GM18907 (cell line): ENCODE measurements at regions not wholly inside any gene's neighbourhood (a gene's known extent, or its start where the extent isn't known, plus 50 kb on each side); places are given as distances from the start of the nearest gene placed in this dataset.

ENCODE experiments used
- ATAC-seq: cut with Tn5 transposase; IDR thresholded peaks from one replicate; pipeline ENCODE4 v1.9.1; 2021; ENCODE audit warnings: mild to moderate bottlenecking, moderate library complexity; ENCODE audit not compliant: unreplicated experiment

DNA sequence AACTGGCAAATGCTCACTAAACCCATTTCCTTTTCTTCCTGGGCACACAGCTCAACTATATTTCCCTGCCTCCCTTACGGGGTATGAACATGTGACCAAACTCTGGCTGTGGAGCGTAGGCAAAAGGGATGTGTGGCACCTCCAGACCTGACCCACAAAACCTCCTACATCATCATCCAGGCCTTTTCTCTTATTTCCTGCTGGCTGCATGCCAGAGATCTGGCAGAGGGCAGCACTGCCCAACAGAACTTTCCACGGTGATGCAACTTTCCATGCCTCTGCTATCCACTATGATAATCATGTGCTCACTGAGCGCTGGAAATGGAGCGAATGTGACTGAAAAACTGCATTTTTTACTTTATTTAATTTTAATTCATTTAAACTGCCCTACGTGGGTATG is 99.6 kb upstream of the CACNA1E start:
- no peak for ATAC-seq

DNA sequence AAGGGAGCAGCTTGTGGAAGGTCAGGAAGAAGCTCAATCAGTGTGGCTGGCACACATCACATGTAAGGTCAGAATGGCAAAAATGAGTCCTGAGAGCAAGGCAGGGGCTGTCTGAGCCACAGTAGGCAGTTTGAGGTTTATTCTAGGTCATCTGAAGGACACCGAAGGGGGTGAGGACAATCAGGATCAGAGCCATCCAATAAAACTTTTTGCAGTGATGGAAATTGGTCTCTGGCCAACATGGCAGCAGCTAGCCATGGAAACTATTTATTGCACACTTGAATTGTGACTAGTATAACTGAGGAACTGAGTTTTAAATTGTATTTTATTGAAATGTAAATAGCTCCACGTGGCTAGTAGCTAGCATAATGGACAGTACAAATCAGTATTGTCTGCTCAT is 97.0 kb upstream of the CACNA1E start:
- ATAC-seq: no peak

DNA sequence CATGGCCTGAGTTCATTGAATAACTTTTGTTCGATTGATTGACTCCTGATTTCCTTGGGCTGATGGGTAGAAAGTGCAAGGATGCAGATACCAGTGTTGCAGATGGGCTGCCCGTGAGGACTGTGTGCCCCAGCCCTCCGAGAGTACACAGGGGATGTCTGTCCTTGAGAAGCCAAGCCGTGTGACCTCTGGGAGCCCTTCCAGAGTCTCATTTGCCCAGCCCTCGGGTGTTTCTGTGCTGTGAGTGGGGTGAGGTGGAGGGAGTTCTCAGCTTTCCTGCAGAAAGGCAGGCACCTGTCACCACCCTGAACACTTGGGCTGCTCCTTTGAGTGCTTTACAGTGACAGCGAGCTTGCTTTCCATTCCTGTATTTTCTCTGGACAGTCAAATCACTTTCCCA is 96.4 kb upstream of the CACNA1E start:
- ATAC-seq: no peak

DNA sequence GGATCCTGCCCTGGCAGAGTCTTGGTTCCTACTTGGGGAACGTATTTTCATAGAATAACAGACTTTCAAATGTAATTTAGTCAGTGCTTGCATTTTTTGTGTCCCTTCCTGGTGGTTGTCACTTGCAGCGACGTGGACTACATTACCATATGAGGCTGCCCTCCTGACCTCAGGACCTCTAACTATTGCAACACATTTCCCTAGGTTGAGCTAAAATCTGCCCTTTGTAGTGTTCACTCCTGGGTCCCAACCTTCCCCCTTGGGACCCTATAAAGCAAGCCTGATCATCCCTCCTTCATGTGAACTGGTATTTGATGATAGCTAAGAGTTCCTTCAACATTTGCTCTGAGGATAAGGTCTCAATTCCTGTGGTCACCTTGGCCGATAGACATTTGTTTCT is 95.6 kb upstream of the CACNA1E start:
- ATAC-seq: no peak

DNA sequence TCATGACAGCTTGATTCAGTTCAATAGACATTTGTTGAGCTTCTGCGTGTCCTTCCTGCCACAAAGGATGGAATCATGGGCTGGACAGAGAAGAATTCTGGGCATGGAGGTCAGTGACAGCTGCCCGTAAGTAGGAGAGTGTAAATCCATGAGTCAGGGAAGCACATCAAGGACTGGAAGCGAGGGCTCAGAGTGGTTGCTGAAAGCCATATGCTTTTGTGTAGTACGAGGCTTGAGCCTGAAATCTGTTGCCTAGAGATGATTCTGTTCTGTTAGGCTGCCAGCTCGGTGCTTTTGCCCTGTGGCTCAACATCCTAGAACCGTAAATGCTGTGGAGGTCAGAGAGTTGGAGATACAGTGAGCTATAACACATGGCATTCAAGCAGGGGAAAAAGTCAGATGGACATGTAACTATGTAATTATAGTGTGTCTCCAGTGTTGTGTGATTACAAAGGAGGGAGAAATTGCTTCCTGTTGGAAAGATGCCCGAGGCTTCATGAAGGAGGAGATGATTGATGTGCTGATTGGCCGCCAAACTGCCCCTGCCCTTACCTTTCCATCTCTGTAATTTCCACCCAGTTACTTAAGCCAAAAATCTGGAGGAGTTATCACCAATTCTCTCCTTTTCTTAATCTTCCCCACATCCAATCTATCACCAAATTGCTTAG is 92.8 kb upstream of the CACNA1E start:
- no peak for ATAC-seq

DNA sequence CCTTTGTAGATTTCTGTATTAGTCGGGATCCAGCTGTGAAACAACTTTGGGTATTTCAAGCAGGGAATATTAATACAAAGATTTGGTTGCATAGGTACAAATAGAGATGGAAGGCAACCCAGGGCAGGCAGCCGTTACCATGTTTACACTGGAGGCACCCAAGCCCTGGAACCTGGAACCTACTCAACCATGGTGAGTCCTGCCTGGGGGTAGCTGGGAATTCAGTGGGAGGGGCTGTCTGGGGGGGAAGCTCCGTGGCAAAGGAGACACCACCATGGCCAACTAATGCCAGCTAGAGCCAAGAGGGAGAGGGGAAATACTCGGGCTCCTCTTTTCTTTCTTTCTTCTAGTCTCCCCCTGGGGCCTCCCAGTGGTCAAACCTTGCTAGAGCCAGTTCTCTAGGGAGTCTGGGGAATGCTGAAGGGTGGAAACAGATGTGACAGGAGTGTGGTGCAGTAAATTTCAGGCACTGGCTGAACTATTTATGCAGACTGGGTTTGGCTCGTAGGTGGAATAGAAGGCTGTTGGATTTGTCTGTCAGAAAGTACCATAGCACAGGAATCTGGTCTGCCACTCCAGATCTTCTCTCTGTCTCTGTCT is 91.9 kb upstream of the CACNA1E start:
- ATAC-seq: no peak

DNA sequence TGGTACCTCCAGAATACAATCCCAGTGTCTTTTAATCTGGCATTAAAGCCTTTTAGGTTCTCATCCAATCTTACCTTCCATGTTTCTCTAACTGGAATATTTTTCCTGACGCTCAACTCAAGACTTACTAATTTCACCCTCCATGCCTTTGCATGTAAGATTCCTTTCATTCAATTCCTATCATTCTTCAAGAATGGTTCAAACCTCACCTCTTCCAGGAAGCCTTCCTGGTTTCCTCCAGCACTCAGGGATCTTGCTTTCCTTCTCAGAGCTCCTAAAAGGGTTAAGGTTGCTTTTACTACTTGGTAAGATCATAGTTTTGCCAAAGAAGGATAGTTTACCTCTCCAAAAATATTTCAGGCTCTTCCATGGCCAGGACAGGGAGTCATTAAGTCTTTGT is 91.2 kb upstream of the CACNA1E start:
- no peak for ATAC-seq

DNA sequence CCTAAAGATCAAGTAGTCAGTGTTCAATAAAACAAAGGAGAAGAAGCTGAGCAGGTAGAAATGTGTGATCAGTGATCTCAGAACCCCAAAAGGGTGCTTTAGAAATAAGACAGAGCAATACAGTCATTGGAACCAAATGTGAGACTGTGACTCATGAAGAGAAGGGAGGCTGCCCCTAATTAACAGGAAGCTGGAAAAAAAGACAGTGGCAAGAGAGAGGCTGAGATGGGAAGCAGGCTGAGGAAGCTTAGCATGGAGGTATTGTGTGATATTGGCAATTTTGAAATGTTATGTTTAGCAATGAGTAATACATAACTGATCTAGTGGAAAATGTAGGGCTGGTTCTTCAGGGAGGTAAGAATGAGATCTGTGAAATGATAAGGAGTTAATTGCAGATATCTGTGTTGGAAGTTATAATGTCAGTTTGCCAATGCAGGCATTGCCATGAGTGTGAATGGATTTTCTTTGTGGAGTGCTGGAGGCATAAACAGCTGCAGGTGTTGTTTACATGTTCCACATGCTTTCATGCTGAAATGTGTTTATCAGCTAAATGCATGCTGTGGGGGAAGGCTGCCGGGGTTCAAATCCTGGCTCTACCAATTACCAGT is 90.6 kb upstream of the CACNA1E start:
- ATAC-seq: no peak

DNA sequence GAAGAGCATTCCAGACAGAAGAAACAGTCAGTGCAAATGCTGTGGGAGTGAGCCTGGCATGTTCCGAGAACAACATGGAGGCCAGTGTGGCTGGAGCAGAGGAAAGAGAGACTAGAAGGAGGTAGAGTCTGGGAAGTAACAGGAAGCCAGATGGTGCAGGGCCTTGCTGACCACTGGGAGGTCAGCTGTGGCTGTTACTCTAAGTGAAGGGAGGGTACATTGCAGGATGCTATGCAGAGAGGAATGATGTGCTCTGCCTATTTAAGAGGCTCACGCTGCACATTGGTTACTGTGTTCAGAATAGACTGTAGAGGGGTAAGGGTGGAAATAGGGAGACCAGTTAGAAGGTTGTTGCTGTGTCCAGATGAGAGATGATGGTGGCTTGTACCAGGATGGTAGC is 88.6 kb upstream of the CACNA1E start:
- ATAC-seq: no peak

DNA sequence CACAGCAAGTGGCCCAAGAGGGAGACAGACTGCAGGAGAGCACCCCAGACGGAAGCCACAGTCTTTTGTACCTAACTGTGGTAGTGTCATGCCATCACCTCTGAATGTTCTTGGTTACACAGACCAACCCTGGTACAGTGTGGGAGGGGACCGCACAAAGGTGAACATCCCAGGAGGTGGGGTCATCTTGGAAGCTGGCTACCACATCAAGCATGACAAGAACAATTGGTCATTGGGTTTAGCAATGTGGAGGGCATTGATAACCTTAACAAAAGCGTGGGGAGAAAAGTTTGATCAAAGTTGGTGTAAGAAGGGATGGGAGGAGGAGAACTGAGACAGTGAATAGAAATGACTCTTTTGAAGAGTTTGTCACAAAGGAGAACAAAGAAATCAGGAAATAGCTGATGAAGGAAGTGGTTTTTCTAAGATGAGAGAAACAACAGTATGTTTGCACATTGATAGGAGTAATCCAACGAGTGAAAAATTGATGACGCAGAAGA is 87.1 kb upstream of the CACNA1E start:
- no peak for ATAC-seq

DNA sequence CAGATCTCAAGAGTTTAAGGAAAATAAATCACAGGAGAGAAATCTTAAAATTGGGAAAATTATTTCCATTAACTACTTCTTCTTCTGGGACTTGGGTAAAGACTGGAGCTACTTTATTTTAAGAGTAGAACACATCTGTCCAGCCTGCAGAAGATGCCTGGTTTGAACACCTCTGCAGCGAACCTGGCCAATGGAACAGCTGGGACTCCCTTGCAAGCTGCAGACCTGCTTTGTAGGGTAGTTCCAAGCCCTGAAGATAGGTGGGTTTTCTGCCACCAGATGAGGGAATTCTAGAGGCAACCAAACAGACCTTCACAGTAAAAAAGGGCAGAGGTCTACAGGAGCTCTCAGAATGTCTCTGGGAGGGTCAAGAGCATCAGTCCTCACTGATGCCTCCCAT is 86.5 kb upstream of the CACNA1E start:
- ATAC-seq: no peak

DNA sequence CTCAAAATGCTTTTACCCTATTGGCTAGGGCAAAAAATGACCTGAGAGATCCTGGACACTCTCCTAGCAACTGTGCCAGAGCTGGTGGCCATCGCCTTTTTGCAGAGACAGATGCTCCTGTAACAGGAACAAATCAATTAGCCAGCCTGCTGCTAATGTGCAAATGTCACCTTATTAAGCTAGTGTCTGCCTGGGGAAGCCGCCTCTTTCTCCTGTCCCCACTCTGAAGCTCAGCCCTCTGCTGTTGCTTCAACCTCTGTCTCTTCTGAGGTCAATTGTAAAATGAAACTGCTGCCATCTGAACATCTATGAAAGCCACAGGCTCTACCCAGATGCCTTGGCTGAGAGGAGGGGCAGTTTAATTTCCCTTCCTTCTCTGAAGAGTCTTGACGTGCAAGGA is 85.5 kb upstream of the CACNA1E start:
- ATAC-seq: peak; percentile 85

DNA sequence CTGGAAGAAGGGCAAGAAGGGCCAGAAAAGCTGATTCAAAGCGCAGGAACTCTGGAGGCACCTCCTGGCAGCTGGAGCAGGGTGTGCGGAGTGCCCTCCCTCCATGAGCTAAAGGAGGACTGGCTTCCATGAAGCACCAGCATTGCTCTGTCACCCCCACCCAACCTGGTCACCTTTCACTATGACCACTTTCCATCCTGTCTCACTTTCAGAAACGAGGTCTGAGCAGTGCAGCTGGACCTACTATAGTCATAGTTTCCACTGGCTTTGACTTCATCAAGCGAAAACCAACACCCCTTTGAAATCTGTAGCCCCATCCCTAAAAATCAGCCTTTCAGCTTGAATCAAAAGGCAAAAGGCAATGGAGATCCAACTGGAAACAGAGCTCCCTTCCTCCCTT is 84.8 kb upstream of the CACNA1E start:
- peak; percentile 89 for ATAC-seq

DNA sequence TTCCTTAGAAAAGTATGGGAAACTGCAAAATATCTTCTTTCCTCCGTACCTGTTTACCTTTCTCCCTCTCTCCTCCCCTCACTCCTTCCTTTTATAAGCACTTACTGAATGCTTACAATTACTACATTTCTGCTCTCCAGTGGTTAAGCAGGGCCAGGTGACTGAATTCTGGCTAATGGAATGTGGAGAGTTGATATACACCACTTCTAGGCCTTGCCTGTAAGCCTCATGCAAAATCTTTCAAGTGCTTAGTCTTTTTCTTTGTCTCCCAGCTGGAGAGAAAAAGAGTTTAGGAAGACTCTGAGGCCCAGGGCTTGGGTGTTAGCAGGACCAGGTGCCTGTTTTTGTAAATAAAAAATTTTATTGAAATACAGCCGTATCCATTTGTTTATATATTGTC is 77.7 kb upstream of the CACNA1E start:
- ATAC-seq: no peak

DNA sequence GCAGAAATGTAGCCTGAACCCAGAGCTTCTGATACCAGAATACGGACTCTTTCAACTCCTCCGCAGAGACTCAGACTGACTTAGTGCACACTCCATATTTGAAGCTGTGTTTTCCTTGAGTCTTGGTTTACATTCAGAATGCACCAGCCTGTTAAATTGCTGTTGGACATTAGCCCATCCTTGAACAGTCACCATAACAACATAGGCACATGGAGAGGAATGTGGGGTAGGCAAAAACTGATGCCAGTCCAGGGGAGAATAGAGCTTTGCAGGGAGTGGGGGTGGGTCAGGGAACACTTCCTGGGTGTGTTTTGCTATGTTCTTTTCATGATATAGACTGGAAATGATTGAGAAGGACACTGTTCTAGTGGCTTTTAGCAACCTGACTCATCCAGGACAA is 76.3 kb upstream of the CACNA1E start:
- no peak for ATAC-seq

DNA sequence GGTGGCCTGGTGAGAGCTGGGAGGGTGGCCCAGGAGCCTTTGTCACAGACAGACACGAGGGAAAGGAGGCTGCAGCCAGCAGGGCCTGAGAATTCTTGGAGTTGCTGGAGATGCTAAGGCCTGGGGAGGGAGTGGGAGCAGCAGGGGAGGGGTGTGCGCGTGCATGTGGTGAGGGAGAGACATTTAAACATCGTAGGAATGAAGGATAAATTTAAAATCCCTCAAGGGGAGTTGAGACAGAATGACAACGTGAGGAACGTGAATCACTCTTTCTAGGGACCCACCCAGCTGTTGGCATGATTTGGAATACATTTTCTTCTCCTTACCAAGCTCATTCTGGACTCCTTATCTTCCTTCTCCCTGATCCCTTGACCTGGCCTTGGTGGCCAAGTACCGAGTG is 73.3 kb upstream of the CACNA1E start:
- no peak for ATAC-seq

DNA sequence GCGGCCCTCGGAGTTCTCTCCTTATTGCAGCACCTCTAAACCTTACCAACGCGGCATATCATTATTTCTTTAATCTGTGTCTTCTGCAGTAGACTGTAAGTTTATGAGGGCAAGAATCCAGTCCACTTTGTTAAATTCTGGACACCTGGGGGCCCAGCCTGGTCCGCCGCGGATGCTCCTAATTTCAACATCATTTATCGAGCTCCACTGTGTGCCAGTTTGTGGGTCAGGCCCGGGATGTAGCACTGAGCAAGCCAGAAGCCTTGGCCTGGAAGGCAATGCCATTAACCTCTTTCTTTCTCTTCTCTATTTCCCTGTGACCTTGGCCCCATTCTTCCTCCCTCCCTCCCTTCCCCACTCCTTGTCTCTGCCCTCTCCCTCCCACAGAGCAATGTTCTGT is 70.6 kb upstream of the CACNA1E start:
- no peak for ATAC-seq

DNA sequence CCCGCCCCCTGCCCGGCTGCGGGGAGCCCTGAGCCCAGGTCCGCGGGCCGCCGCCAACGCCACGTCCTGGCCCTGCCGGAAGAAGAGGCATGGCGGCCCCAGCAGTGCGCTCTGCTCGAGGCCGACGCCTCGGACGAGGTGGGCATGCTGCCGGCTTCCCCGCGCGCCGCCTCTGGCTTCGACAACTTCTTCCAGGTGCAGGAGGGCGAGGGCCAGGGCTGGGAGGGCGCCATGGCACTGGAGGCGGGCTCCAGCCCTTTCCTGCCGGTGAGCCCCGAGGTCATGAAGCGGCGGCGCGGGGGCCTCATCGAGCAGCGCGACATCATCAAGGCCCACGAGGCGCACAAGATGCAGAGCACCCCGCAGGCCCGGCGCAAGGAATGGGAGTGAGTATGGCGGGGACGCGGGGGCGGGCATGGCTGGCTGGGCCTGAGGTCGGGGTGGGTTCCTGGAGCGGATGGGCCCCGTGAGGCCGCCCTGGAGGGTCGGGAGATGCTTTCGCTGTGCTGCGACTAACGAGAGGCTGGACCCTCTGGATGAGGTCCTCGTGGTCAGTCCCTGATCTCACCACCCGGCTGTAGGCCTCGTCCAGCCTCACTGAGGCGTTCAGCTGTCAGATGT is 70.0 kb upstream of the CACNA1E start:
- ATAC-seq: no peak

DNA sequence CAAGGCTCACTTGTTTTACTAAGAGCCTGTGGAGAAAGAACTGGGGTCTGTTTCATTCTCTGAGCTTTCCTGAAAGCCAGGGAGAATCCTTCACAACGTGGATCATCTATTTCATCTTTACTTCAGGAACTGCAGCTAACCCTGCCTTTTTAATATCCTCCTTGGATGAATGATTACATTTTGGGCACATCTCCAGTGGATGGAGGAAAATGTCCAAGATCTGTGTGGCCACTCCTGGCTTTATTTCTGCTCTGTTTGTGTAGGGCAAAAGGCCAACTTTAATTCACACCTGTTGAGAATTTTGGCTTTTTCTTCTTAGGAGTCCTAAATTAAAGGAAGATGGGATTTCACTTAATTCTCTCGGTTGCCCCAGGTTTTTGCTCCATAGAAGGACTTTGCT is 69.5 kb upstream of the CACNA1E start:
- no peak for ATAC-seq

DNA sequence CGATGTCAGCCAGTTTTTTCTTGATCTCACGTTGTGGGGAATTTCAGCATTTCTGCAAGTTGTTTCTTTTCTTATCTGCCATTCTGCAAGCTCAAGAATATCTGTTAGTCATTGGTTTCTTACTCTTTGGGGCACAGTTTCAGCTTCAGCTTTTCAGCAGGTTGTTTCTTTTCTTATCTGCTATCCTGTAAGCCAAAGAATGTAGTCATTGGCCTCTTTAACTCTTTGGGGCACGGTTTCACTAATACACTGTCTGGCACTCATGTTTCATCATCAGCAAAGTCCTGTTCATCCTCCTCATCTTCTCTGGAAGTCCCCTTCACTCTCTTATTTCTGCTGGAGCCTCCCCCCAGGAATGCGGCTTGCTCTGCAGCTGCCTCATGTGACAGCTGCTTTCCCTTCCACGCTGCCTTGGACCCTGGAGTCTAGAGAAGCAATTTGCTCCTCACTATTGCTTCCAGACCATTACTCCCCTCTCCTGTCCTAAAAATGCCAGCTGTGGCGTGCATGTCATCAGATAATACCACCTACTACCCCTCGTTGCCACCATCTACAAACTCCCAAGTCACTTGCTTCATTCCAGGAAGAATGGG is 67.0 kb upstream of the CACNA1E start:
- no peak for ATAC-seq

DNA sequence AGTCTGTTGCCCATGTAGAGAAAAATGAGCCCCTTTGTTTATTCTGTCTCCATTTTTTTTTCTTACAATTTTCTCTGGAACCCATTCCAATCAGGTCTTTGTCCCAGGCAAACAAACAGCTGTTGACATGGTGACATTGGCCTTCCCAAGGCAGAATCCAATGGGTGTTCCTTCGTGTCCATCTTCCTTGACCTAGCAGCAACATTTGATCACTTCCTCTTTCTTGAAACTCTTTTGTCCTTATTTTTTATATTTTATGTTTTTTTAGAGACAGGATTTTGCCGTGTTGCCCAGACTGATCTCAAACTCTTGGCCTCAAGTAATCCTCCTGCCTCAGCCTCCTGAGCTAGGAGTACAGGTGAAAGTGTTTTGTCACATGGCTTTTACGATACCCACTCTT is 65.4 kb upstream of the CACNA1E start:
- no peak for ATAC-seq
